HFFc6 (cell line): ENCODE measurements at regions not wholly inside any gene's neighbourhood (a gene's known extent, or its start where the extent isn't known, plus 50 kb on each side); places are given as distances from the start of the nearest gene placed in this dataset.

ENCODE experiments used
- DNase-seq: peaks from one replicate; pipeline ENCODE4 v3.0.0-alpha.2; 2018
- H3K27ac Mint-ChIP-seq: 2 replicates; pipeline ENCODE4 v1.8.0; 2020; ENCODE audit warnings: mild to moderate bottlenecking, mixed read lengths
- H3K27me3 Mint-ChIP-seq: 2 replicates; pipeline ENCODE4 v1.8.0; 2021; ENCODE audit warnings: mild to moderate bottlenecking, moderate library complexity, mixed read lengths; ENCODE audit not compliant: insufficient read depth
- H3K36me3 Mint-ChIP-seq: 2 replicates; pipeline ENCODE4 v1.8.0; 2021; ENCODE audit warnings: low read depth, mixed read lengths
- H3K4me1 Mint-ChIP-seq: 2 replicates; pipeline ENCODE4 v1.8.0; 2020; ENCODE audit warnings: low read depth, mixed read lengths
- H3K4me3 Mint-ChIP-seq: 2 replicates; pipeline ENCODE4 v1.8.0; 2020; ENCODE audit warnings: mild to moderate bottlenecking, moderate library complexity, mixed read lengths
- H3K9me3 Mint-ChIP-seq: 2 replicates; pipeline ENCODE4 v1.8.0; 2020; ENCODE audit warnings: mild to moderate bottlenecking, mixed read lengths
- TF ChIP-seq, protein P1 (sequence below): fragments of 200-600 bp; sonication (generic); IDR thresholded peaks from 2 replicates; pipeline ENCODE4 v1.5.0; 2021; ENCODE audit warnings: antibody characterized with exemption, mild to moderate bottlenecking

DNA sequence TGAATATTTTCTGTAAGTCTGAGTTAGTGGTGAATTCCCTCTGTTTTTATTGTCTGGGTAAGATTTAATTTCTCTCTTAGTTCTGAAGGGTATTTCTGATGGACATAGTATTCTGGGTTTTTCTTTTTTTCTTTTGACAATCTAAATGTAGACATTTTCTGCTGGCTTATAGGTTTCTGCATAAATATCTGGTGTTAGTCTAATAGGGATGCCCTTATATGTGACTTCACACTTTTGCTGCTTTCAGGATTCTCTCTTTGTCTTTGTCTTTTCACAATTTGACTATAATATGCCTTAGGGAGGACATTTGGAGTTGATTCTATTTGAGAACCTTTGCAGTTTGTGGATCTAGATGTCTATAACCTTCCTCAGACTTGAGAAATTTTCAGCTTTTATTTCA is 667.2 kb downstream of the EPHA7 start:
- Mint-ChIP-seq H3K4me3 (no peak overlapping the region), H3K36me3 (no peaks in the 10 kb centered on the region), H3K27me3 (no peaks in the 10 kb centered on the region), H3K27ac (no peak overlapping the region), H3K9me3 (peaks cover 51% of the 10 kb centered on the region), H3K4me1 (no peaks in the 10 kb centered on the region)
- TF ChIP-seq, protein P1, sequence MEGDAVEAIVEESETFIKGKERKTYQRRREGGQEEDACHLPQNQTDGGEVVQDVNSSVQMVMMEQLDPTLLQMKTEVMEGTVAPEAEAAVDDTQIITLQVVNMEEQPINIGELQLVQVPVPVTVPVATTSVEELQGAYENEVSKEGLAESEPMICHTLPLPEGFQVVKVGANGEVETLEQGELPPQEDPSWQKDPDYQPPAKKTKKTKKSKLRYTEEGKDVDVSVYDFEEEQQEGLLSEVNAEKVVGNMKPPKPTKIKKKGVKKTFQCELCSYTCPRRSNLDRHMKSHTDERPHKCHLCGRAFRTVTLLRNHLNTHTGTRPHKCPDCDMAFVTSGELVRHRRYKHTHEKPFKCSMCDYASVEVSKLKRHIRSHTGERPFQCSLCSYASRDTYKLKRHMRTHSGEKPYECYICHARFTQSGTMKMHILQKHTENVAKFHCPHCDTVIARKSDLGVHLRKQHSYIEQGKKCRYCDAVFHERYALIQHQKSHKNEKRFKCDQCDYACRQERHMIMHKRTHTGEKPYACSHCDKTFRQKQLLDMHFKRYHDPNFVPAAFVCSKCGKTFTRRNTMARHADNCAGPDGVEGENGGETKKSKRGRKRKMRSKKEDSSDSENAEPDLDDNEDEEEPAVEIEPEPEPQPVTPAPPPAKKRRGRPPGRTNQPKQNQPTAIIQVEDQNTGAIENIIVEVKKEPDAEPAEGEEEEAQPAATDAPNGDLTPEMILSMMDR: no peak
- no peak for DNase-seq

GRCh38 chr6:92748131-92748530 is 671.2 kb downstream of the EPHA7 start:
- no peaks in the 10 kb centered on the region for H3K27me3 Mint-ChIP-seq
- H3K4me3 Mint-ChIP-seq: no peak overlapping the region
- H3K36me3 Mint-ChIP-seq: no peaks in the 10 kb centered on the region
- H3K4me1 Mint-ChIP-seq: no peaks in the 10 kb centered on the region
- DNase-seq: no peak
- peaks cover 39% of the 10 kb centered on the region for H3K9me3 Mint-ChIP-seq
- TF ChIP-seq, protein P1: no peak
- H3K27ac Mint-ChIP-seq: no peak overlapping the region

GRCh38 chr6:92737983-92738382 is 681.4 kb downstream of the EPHA7 start:
- DNase-seq: no peak
- H3K4me3 Mint-ChIP-seq: no peak overlapping the region
- H3K27me3 Mint-ChIP-seq: peaks cover 2% of the 10 kb centered on the region; the same call in 1 of the 2 replicates
- no peak overlapping the region for H3K27ac Mint-ChIP-seq
- TF ChIP-seq, protein P1: no peak
- H3K4me1 Mint-ChIP-seq: no peaks in the 10 kb centered on the region
- peaks cover 38% of the 10 kb centered on the region for H3K9me3 Mint-ChIP-seq
- H3K36me3 Mint-ChIP-seq: no peaks in the 10 kb centered on the region

- no peaks in the 10 kb centered on the region for H3K4me1 Mint-ChIP-seq
- H3K9me3 Mint-ChIP-seq: peaks cover 31% of the 10 kb centered on the region
- TF ChIP-seq, protein P1: no peak
- DNase-seq: no peak
- H3K4me3 Mint-ChIP-seq: no peak overlapping the region
- peaks cover 4% of the 10 kb centered on the region; the same call in 1 of the 2 replicates for H3K36me3 Mint-ChIP-seq
- no peaks in the 10 kb centered on the region; the same call in 1 of the 2 replicates for H3K27me3 Mint-ChIP-seq
- H3K27ac Mint-ChIP-seq: no peak overlapping the region
Measured at GRCh38 chr6:92723390-92723931, 695.9 kb downstream of the EPHA7 start.

DNA sequence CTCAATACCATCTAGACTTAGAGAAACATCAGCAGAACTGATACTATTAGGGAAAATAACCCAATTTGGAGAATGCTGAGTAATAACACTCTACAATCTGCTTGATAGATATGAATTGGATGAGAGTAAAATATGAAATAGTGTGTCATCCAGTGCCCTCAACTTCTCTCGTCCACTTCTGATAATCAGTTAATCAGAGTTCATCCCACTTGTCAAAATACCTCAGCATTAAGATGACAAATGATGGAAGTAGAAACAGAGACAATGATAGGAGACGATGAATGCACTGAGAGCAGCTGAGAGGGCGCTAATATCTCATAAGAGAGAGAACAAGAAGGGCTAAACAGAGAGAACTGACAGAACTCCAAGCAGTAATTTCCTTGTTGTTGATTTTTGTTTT is 699.6 kb downstream of the EPHA7 start:
- Mint-ChIP-seq H3K36me3 (peaks cover 4% of the 10 kb centered on the region; the same call in 1 of the 2 replicates), H3K27me3 (no peaks in the 10 kb centered on the region; the same call in 1 of the 2 replicates), H3K4me3 (no peak overlapping the region), H3K27ac (no peak overlapping the region), H3K9me3 (peaks cover 39% of the 10 kb centered on the region), H3K4me1 (no peaks in the 10 kb centered on the region)
- TF ChIP-seq, protein P1: no peak
- no peak for DNase-seq
